GM21515 (cell line): ENCODE measurements at regions not wholly inside any gene's neighbourhood (a gene's known extent, or its start where the extent isn't known, plus 50 kb on each side); places are given as distances from the start of the nearest gene placed in this dataset.
"Not testable (repeated sequence)": the region's sequence is repeated elsewhere in the genome, so short reads cannot be mapped to it uniquely, and the experiment has no call there.

Experiments used
- ATAC-seq: cut with Tn5 transposase; IDR thresholded peaks from one replicate; pipeline ENCODE4 v1.9.1; 2021; ENCODE audit not compliant: unreplicated experiment

GRCh38 chr6:47180633-47181032 lies 129.1 kb downstream of the TNFRSF21 start:
- ATAC-seq, result no peak

DNA sequence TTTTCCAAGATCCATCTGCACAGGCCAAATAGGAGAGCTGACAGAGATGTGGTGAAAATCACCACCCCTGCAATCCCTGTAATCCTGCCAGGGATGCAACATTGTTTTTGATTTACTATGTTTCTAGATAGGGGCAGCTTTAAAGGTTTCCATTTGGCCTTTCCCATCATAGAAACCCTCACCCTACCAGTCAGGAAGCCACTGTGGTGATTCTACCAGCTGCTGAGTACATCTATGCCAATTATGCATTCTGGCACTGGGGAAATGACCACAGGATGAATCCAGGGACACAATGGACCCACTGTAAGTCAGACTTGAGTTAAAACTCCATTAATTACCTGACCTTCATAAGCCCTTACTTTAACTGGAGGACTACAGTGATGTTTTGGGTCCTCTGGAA lies 130.4 kb downstream of the TNFRSF21 start:
- no peak for ATAC-seq

DNA sequence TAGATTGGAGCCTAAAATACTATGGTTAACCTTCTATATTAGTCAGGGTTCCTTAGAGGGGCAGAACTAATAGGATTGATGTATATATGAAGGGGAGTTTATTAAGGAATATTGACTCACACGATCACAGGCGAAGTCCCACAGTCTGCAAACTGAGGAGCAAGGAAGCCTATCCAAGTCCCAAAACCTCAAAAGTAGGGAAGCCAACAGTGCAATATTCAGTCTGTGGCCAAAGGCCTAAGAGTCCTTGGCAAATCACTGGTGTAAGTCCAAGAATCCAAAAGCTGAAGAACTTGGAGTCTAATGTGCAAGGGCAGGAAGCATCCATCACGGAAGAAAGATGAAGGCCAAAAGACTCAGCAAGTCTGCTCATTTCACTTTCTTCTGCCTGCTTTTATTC lies 133.5 kb upstream of the ADGRF1 start:
- ATAC-seq, result no peak

GRCh38 chr6:47174502-47175023 lies 132.4 kb upstream of the ADGRF1 start:
- ATAC-seq, result no peak

GRCh38 chr6:47174063-47174462 lies 131.9 kb upstream of the ADGRF1 start:
- ATAC-seq, result not testable (repeated sequence)

- not testable (repeated sequence) for ATAC-seq
Observed at GRCh38 chr6:47173145-47173544, 131.0 kb upstream of the ADGRF1 start.

- ATAC-seq, result no peak
Observed at GRCh38 chr6:47170617-47170947, 128.4 kb upstream of the ADGRF1 start.

GRCh38 chr6:47169785-47170616 lies 127.9 kb upstream of the ADGRF1 start:
- no peak for ATAC-seq

GRCh38 chr6:47168180-47168579 lies 126.0 kb upstream of the ADGRF1 start:
- no peak for ATAC-seq

DNA sequence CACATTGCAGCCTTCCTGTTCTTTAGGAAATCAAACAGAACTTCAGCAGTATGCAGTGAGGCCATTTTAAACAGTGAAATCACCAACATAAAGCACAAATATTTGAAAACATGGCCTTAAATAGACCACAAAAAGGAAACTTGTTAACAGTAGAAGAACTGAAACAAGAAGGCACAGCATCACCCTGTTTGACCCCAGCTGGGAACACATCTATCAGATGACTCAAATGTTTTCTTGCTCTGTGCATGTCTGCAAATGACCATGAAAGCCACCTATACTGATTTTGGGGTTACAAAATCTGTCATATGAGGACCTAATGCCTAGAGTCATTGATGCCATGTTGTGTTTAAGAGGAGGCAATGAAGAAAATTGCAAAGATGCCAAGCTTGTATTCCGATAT lies 123.8 kb upstream of the ADGRF1 start:
- peak; percentile 70 for ATAC-seq

- no peak for ATAC-seq
Observed at GRCh38 chr6:47164877-47165276, 122.7 kb upstream of the ADGRF1 start.

DNA sequence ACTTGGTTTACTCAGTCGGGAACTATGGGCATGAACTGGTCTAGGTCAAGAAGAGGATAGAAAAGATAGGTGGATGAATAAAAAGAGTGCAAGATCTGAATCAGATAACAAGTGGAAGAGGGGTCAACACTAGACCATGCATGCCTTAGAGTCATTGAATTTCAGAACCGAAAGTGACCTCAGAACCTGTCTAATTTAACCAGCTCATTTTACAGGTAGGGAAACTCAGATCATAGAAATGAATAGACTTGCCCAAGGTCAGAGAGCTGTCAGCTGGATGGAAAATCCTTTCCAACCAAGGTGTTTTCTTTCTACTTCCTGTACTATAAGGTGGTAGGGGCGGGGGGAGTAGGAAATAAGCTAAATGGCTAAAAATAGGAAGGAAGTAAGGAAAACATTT lies 121.4 kb upstream of the ADGRF1 start:
- no peak for ATAC-seq

GRCh38 chr6:47162793-47163192 lies 120.7 kb upstream of the ADGRF1 start:
- no peak for ATAC-seq

- no peak for ATAC-seq
Observed at GRCh38 chr6:47162231-47162630, 120.1 kb upstream of the ADGRF1 start.

GRCh38 chr6:47161176-47161687 lies 119.1 kb upstream of the ADGRF1 start:
- ATAC-seq, result no peak

DNA sequence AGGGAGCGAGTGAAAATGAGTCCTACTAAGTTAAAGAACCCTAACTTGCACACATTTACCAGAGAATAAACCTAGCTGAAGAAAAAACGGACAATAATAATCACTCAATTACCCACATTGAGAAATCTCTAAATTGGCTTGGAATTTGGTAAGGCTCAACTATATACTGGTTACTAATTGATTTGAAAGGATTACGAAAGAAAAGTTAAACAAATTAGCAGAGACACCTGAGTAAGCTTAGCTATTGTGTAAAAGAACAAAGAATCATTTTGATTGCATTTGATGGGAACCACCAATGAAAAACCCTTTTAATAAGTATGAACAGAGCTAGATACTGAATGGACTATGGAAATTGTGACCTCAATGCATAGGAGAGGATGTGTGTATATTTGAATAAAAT lies 118.6 kb upstream of the ADGRF1 start:
- no peak for ATAC-seq

DNA sequence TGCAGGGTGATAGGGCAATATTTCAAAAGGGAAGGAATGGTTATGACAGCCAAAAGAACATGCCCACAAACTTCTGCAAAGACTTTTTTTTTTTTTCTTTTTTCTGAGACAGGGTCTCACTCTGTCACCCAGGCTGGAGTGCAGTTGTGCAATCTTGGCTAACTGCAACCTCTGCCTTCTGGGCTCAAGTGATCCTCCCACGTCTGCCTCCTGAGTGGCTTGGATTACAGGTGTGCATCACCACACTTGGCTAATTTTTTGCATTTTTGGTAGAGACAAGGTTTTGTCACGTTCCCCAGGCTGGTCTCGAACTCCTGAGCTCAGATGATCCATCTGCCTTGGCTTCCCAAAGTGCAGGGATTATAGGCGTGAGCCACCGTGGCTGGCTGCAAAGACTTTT lies 117.6 kb upstream of the ADGRF1 start:
- ATAC-seq, result no peak

DNA sequence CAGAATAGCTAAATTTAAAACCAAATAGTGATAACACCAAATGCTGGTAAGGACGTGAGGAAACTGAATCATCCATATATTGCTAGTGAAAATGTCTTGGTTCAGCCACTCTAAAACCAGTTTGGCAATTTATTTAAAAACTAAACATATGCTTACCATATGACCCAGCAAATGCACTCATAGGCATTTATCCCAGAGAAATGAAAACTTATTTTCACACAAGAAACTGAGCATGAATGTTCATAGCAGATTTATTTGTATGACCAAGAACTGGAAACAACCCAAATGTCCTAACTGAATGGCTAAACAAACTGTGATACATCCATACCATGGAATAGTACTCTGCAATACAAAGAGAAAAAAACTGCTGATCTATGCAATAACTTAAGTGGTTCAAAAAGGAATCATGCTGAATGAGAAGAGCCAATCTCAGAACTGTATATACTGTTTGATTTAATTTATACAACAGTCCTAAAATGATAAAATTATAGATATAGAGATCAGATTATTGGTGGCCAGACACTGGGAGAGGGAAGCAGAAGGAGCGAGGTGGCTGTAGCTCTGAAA lies 115.6 kb upstream of the ADGRF1 start:
- no peak for ATAC-seq

DNA sequence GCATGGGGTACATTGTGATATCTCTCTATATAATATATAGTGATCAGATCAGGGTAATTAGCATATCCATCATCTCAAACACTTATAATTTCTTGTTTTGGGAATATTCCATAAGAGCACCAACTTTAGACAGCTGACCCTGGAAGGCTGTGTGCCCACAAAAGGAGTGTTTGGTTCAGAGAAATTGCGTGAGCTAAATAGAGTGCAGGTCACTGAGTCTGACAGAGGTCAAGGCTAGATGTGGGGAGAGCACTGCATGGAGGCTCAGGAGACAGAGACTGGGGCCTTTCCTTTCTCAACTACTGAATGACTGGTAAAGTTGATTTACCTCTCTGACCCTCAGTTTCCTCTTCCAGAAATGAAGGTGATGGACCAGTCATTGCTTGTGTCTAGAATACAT lies 114.9 kb upstream of the ADGRF1 start:
- no peak for ATAC-seq

DNA sequence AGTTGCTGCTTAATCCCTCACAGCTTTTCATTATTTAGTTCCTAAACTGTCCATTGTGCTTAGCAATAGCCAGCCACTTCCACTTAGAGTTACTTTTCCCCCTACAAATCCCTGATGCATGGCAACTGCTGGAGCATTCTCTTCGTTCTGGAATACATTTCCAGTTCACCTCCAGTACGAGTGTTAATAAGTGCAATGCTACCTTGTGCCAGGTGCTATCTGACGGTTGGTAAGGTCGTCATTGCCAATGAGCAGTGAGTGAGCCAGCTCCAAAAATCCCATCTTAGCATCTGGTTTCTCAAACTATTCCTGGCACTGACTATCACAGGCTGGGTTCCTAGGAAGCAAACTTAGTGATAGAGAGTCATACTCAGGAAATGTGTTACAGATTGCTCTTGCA lies 114.1 kb upstream of the ADGRF1 start:
- no peak for ATAC-seq

GRCh38 chr6:47153404-47153755 lies 111.2 kb upstream of the ADGRF1 start:
- no peak for ATAC-seq

DNA sequence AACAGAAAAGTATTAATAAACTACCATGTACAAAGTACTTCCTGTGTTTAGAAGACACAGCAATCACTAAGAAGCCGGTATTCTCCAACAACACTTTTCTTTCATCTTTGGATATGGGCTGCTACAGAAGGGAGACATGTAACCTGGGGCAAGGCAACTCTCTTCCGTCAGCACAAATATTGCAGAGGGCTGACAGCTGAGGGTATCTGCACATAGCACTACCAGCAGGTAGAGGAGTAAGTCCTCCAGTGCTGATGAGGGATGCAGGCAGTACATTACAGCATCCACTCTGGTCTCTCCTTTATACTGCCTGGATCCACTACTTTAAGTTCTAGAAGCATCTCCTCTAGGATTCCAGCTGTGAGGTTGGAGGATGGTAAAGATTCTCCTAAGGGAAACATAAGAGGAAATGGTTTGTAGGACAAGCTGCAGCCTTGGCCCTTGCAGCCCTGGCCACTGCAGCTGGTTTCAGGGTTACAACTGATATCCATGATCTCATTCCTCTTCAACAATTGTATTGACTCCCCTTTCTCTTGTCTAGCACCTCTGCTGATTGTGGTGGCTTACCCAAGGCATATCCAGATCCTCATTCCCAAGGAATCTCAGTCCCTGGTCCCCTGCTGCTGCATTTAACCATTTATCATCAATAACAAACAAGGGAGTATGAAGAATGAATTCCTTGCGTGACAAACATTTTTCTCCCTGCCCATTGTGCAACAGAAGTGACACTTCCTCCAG lies 110.7 kb upstream of the ADGRF1 start:
- ATAC-seq, result no peak
